Parathyroid adenoma (tissue), 2 donors: ENCODE measurements at regions not wholly inside any gene's neighbourhood (a gene's known extent, or its start where the extent isn't known, plus 50 kb on each side); places are given as distances from the start of the nearest gene placed in this dataset.

Source experiments
- H2AFZ ChIP-seq: fragments of 300-600 bp; sonication (generic); one replicate; pipeline ENCODE4 v1.7.0; 2017; ENCODE audit warnings: antibody characterized with exemption, mild to moderate bottlenecking
- H3K27ac ChIP-seq: fragments of 300-600 bp; sonication (generic); one replicate; pipeline ENCODE4 v1.7.0; 2017
- H3K27me3 ChIP-seq: fragments of 300-600 bp; sonication (generic); one replicate; pipeline ENCODE4 v1.7.0; 2017; ENCODE audit warnings: low read length; ENCODE audit not compliant: control insufficient read depth, insufficient read depth
- H3K36me3 ChIP-seq: fragments of 300-600 bp; sonication (generic); one replicate; pipeline ENCODE4 v1.7.0; 2017; ENCODE audit warnings: low read length; ENCODE audit not compliant: control insufficient read depth, insufficient read depth
- H3K4me1 ChIP-seq: fragments of 300-600 bp; sonication (generic); one replicate; pipeline ENCODE4 v1.7.0; 2017; ENCODE audit warnings: control low read depth
- H3K4me2 ChIP-seq: fragments of 300-600 bp; sonication (generic); one replicate; pipeline ENCODE4 v1.7.0; 2017; ENCODE audit warnings: low read length
- H3K4me3 ChIP-seq: fragments of 300-600 bp; sonication (generic); one replicate; pipeline ENCODE4 v1.7.0; 2017; ENCODE audit warnings: low read depth, low read length
- H3K79me2 ChIP-seq: fragments of 300-600 bp; sonication (generic); one replicate; pipeline ENCODE4 v1.7.0; 2017; ENCODE audit warnings: control low read depth
- H3K9ac ChIP-seq: fragments of 300-600 bp; sonication (generic); one replicate; pipeline ENCODE4 v1.7.0; 2017; ENCODE audit warnings: mild to moderate bottlenecking
- H3K9me3 ChIP-seq: fragments of 300-600 bp; sonication (generic); one replicate; pipeline ENCODE4 v1.7.0; 2017; ENCODE audit warnings: low read length; ENCODE audit not compliant: control insufficient read depth
- CTCF ChIP-seq: fragments of 300-600 bp; sonication (generic); IDR thresholded peaks from one replicate; pipeline ENCODE4 v1.7.0; 2017; ENCODE audit warnings: antibody characterized with exemption, mild to moderate bottlenecking
- donor health status: primary hyperparathyroidism.

DNA sequence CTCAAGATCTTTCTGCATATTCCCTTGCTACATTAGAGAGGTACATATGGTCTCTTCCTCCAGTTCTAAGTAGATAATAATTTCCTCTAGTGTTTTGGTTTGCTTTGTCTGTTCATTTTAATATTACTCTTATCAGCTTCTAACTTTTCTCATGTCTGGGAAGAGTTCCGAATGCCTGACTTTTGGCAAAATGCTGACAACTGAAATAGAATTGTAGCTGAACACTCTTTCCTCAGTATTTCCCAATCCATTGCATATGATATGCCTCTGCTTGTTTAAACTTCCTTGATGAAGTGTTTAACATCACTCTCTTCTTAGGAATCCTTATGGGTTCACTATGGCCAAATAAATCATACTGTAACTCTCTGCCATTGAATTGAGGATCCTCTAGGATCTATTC is 1510.1 kb downstream of the MRPL39 start:
- Histone ChIP-seq H3K9ac (no peak overlapping the region), H2AFZ (no peak overlapping the region)
- TF ChIP-seq CTCF: no peak

DNA sequence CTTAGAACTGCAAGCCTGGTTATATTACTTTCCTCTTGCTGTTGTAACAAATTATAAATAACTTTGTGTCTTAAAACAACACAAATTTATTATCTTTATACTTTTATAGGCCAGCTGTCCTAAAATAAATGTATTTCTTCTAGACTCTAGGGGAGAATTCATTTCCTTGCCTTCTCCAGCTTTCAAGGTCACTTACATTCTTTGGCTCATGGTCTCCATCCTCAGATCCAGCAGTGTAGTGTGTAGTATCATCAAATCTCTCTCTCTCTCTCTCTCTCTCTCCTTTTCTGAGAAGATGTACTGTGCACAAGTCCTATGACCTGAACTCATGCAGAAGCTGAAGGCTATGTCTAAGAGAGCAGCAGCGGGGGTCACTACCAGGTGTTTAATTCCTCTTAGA is 1510.6 kb downstream of the MRPL39 start:
- H3K9me3 ChIP-seq: no peaks in the 10 kb centered on the region
- no peaks in the 10 kb centered on the region for H3K36me3 ChIP-seq
- H3K4me3 ChIP-seq: no peak overlapping the region
- TF ChIP-seq CTCF: no peak
- H3K27me3 ChIP-seq: no peaks in the 10 kb centered on the region
- H3K27ac ChIP-seq: no peak overlapping the region
- no peaks in the 10 kb centered on the region for H3K4me1 ChIP-seq
- no peaks in the 10 kb centered on the region for H3K79me2 ChIP-seq
- no peak overlapping the region for H2AFZ ChIP-seq
- H3K4me2 ChIP-seq: no peak overlapping the region
- no peak overlapping the region for H3K9ac ChIP-seq

More for the DNA sequence above, 1510.1 kb downstream of the MRPL39 start:
- Histone ChIP-seq H3K4me1 (no peaks in the 10 kb centered on the region), H3K4me2 (no peak overlapping the region), H3K4me3 (no peak overlapping the region), H3K79me2 (no peaks in the 10 kb centered on the region), H3K27me3 (no peaks in the 10 kb centered on the region), H3K27ac (no peak overlapping the region), H3K36me3 (no peaks in the 10 kb centered on the region), H3K9me3 (no peaks in the 10 kb centered on the region)

- no peak overlapping the region for H3K9ac ChIP-seq
- H3K36me3 ChIP-seq: no peaks in the 10 kb centered on the region
- no peak for TF ChIP-seq CTCF
- no peak overlapping the region for H3K27ac ChIP-seq
- no peak overlapping the region for H3K4me2 ChIP-seq
- H2AFZ ChIP-seq: no peak overlapping the region
- H3K4me3 ChIP-seq: no peak overlapping the region
- no peaks in the 10 kb centered on the region for H3K4me1 ChIP-seq
- no peaks in the 10 kb centered on the region for H3K79me2 ChIP-seq
- H3K9me3 ChIP-seq: no peaks in the 10 kb centered on the region
- no peaks in the 10 kb centered on the region for H3K27me3 ChIP-seq
Observed at GRCh38 chr21:24093032-24093431, 1514.2 kb downstream of the MRPL39 start.

- Histone ChIP-seq H3K27ac (no peak overlapping the region), H3K36me3 (no peaks in the 10 kb centered on the region), H3K4me3 (no peak overlapping the region), H3K79me2 (no peaks in the 10 kb centered on the region), H3K27me3 (no peaks in the 10 kb centered on the region), H3K4me2 (no peak overlapping the region), H2AFZ (no peak overlapping the region), H3K9me3 (no peaks in the 10 kb centered on the region), H3K4me1 (no peaks in the 10 kb centered on the region), H3K9ac (no peak overlapping the region)
- no peak for TF ChIP-seq CTCF
Observed at GRCh38 chr21:24076179-24076578, 1531.1 kb downstream of the MRPL39 start.

DNA sequence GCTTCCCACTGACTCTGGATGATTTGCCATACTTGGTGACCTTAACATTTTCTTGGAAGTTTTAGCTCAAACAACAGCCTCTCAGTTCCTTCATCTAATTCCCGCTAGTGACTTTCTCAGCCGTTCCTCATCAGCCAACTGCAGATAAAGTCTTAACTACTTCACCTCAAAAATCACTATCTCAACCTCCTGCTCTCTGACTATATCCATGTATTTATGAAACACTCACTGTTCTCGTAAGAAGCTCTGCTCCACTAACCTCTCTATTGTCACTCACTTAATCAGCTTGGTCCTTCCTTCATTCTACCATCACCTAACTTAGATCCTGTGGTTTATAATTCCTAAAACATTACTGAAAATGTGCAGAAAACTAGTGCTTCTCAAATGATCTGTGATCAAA is 1551.6 kb downstream of the MRPL39 start:
- Histone ChIP-seq H2AFZ (no peak overlapping the region), H3K4me1 (no peaks in the 10 kb centered on the region), H3K27me3 (no peaks in the 10 kb centered on the region), H3K79me2 (no peaks in the 10 kb centered on the region), H3K36me3 (no peaks in the 10 kb centered on the region), H3K9me3 (no peaks in the 10 kb centered on the region), H3K9ac (no peak overlapping the region), H3K27ac (no peak overlapping the region), H3K4me2 (no peak overlapping the region), H3K4me3 (no peak overlapping the region)
- no peak for TF ChIP-seq CTCF
